GM23338 (cell line): ENCODE measurements at regions not wholly inside any gene's neighbourhood (a gene's known extent, or its start where the extent isn't known, plus 50 kb on each side); places are given as distances from the start of the nearest gene placed in this dataset.

ENCODE experiments used
- ATAC-seq: fragments of 200-7000 bp; cut with Tn5 transposase; 3 replicates; pipeline ENCODE4 v1.9.1; 2020
- DNase-seq: peaks from one replicate; pipeline ENCODE4 v3.0.0-alpha.2; 2015; ENCODE audit warnings: low spot score
- H2AFZ ChIP-seq: fragments of 200-600 bp; sonication (generic); 2 replicates; pipeline ENCODE4 v1.8.0; 2016; ENCODE audit warnings: antibody characterized with exemption, mild to moderate bottlenecking, moderate library complexity
- H3F3A ChIP-seq: fragments of 200-600 bp; sonication (generic); replicated peaks from 2 replicates; pipeline ENCODE4 v1.8.0; 2017; ENCODE audit warnings: antibody characterized with exemption, mixed run types, low read depth
- H3K27ac ChIP-seq: fragments of 200-600 bp; sonication (generic); 2 replicates; pipeline ENCODE4 v1.6.1; 2016; ENCODE audit warnings: low read depth
- H3K27me3 ChIP-seq: fragments of 200-600 bp; sonication (generic); 2 replicates; pipeline ENCODE4 v1.8.0; 2016; ENCODE audit warnings: mild to moderate bottlenecking, mixed run types, moderate library complexity; ENCODE audit not compliant: insufficient read depth
- H3K36me3 ChIP-seq: fragments of 200-600 bp; sonication (generic); 2 replicates; pipeline ENCODE4 v1.8.0; 2016; ENCODE audit warnings: mild to moderate bottlenecking; ENCODE audit not compliant: insufficient read depth
- H3K4me1 ChIP-seq: fragments of 200-600 bp; sonication (generic); 2 replicates; pipeline ENCODE4 v1.8.0; 2016; ENCODE audit warnings: mild to moderate bottlenecking, moderate library complexity; ENCODE audit not compliant: insufficient read depth
- H3K4me2 ChIP-seq: fragments of 200-600 bp; sonication (generic); 2 replicates; pipeline ENCODE4 v1.7.1; 2017; ENCODE audit warnings: mixed run types
- H3K4me3 ChIP-seq: fragments of 200-600 bp; sonication (generic); 2 replicates; pipeline ENCODE4 v1.6.1; 2016; ENCODE audit warnings: mixed run types
- H3K79me2 ChIP-seq: fragments of 200-600 bp; sonication (generic); replicated peaks from 2 replicates; pipeline ENCODE4 v1.8.0; 2017; ENCODE audit warnings: mild to moderate bottlenecking; ENCODE audit not compliant: insufficient read depth
- H3K9me2 ChIP-seq: fragments of 200-600 bp; sonication (generic); 2 replicates; pipeline ENCODE4 v1.8.0; 2017; ENCODE audit not compliant: insufficient read depth
- H4K20me1 ChIP-seq: fragments of 200-600 bp; sonication (generic); replicated peaks from 2 replicates; pipeline ENCODE4 v1.8.0; 2017; ENCODE audit warnings: mild to moderate bottlenecking; ENCODE audit not compliant: insufficient read depth
- H3K27ac Mint-ChIP-seq: 2 replicates; pipeline ENCODE4 v1.8.0; 2020; ENCODE audit warnings: inconsistent platforms, mild to moderate bottlenecking, moderate library complexity, mixed read lengths
- H3K27me3 Mint-ChIP-seq: 3 replicates; pipeline ENCODE4 v1.8.0; 2022; ENCODE audit warnings: low read depth, mild to moderate bottlenecking, moderate library complexity, mixed read lengths, inconsistent platforms; ENCODE audit not compliant: insufficient read depth, poor library complexity
- H3K36me3 Mint-ChIP-seq: 3 replicates; pipeline ENCODE4 v1.8.0; 2021; ENCODE audit warnings: low read depth, mild to moderate bottlenecking, inconsistent platforms, moderate library complexity, mixed read lengths
- H3K4me1 Mint-ChIP-seq: 3 replicates; pipeline ENCODE4 v1.8.0; 2020; ENCODE audit warnings: mild to moderate bottlenecking, inconsistent platforms, mixed read lengths
- H3K4me3 Mint-ChIP-seq: 3 replicates; pipeline ENCODE4 v1.8.0; 2021; ENCODE audit warnings: moderate library complexity, mild to moderate bottlenecking, inconsistent platforms, mixed read lengths
- H3K9me3 Mint-ChIP-seq: 3 replicates; pipeline ENCODE4 v1.8.0; 2020; ENCODE audit warnings: moderate library complexity, mild to moderate bottlenecking, inconsistent platforms, mixed read lengths
- CREB1 ChIP-seq: fragments of 250-450 bp; sonication (Bioruptor Pico); IDR thresholded peaks from 2 replicates; pipeline ENCODE4 v1.5.0; 2020; ENCODE audit warnings: low read depth, mild to moderate bottlenecking, moderate library complexity
- EZH2 ChIP-seq: fragments of 200-600 bp; sonication (generic); IDR thresholded peaks from one replicate; pipeline ENCODE4 v1.8.0; 2017; ENCODE audit warnings: antibody characterized with exemption, mild to moderate bottlenecking, low read depth; ENCODE audit not compliant: unreplicated experiment
- EZH2phosphoT487 ChIP-seq: fragments of 200-600 bp; sonication (generic); IDR thresholded peaks from one replicate; pipeline ENCODE4 v1.8.1; 2018; ENCODE audit warnings: antibody characterized with exemption; ENCODE audit not compliant: unreplicated experiment
- JUNB ChIP-seq: IDR thresholded peaks from one replicate; pipeline ENCODE4 v1.6.1; 2016; ENCODE audit warnings: antibody characterized with exemption; ENCODE audit not compliant: unreplicated experiment
- NANOG ChIP-seq: IDR thresholded peaks from 2 replicates; pipeline ENCODE4 v1.6.1; 2016; ENCODE audit warnings: antibody characterized with exemption, borderline replicate concordance
- POLR2AphosphoS5 ChIP-seq: IDR thresholded peaks from 2 replicates; pipeline ENCODE4 v1.6.1; 2016; ENCODE audit warnings: antibody characterized with exemption, low read depth
- STAT1 ChIP-seq: IDR thresholded peaks from one replicate; pipeline ENCODE4 v1.6.1; 2016; ENCODE audit warnings: antibody characterized with exemption; ENCODE audit not compliant: unreplicated experiment
- ZNF114 ChIP-seq: fragments of 250-450 bp; sonication (Bioruptor Pico); IDR thresholded peaks from 2 replicates; pipeline ENCODE4 v1.5.0; 2020; ENCODE audit warnings: mild to moderate bottlenecking, moderate library complexity
- ZNF331 ChIP-seq: fragments of 250-450 bp; sonication (Bioruptor Pico); IDR thresholded peaks from 2 replicates; pipeline ENCODE4 v1.5.0; 2020; ENCODE audit warnings: low read depth, mild to moderate bottlenecking, moderate library complexity
- TF ChIP-seq, protein P1 (sequence below), 2 experiments: fragments of 200-600 bp in 1 of 2; sonication (generic) in 1 of 2; conservative IDR thresholded peaks; 2 replicates each; pipeline versions ENCODE4 v1.5.1 to v1.6.1; 2016 to 2017; ENCODE audit warnings: antibody characterized with exemption in 2 of 2, low read depth in 2 of 2, mild to moderate bottlenecking in 2 of 2, moderate library complexity in 1 of 2
- TF ChIP-seq, protein P2 (sequence below): IDR thresholded peaks from 2 replicates; pipeline ENCODE4 v1.6.1; 2016; ENCODE audit warnings: antibody characterized with exemption
- TF ChIP-seq, protein P3 (sequence below): fragments of 250-450 bp; sonication (Bioruptor Pico); IDR thresholded peaks from 2 replicates; pipeline ENCODE4 v1.5.0; 2020; ENCODE audit warnings: mild to moderate bottlenecking, moderate library complexity
- TF ChIP-seq, protein P4 (sequence below): IDR thresholded peaks from one replicate; pipeline ENCODE4 v1.6.1; 2018; ENCODE audit warnings: antibody characterized with exemption; ENCODE audit not compliant: unreplicated experiment

DNA sequence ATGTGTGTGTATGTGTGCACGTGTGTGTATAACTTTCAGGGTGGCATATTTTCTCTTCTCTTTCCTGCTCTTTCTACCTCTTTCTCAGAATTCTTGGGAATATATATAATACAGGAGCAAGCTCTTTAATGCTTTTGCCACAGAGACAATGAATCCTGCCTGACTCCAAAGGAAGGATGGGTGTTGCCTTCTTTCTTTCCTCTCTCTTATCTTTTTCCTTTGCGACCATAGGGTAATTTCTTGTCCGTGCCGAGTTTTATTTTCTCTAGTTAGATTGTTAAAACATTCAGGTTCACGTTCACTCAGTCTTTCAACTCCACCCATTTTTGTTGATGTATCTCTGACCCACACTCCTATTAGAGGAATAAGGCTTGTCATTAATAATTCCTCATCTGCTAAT, 129.0 kb upstream of the C1orf21 start:
- Mint-ChIP-seq H3K4me3 (no peak overlapping the region), H3K4me1 (peaks cover 7% of the 10 kb centered on the region; the same call in 2 of the 3 replicates), H3K27me3 (peaks cover 3% of the 10 kb centered on the region), H3K36me3 (no peaks in the 10 kb centered on the region), H3K27ac (no peak overlapping the region), H3K9me3 (no peaks in the 10 kb centered on the region)
- Histone ChIP-seq H2AFZ (no peak overlapping the region), H3K79me2 (no peaks in the 10 kb centered on the region), H3K27me3 (no peaks in the 10 kb centered on the region), H3K36me3 (no peaks in the 10 kb centered on the region), H4K20me1 (no peaks in the 10 kb centered on the region), H3F3A (no peaks in the 10 kb centered on the region), H3K4me1 (no peaks in the 10 kb centered on the region), H3K27ac (no peak overlapping the region), H3K4me2 (no peak overlapping the region), H3K9me2 (no peaks in the 10 kb centered on the region; the same call in none of the 2 replicates), H3K4me3 (no peak overlapping the region)
- TF ChIP-seq ZNF331 (CRISPR knock-in tag) (no peak), POLR2AphosphoS5 (no peak), EZH2phosphoT487 (no peak), ZNF114 (CRISPR knock-in tag) (no peak), EZH2 (no peak), STAT1 (no peak), CREB1 (CRISPR knock-in tag) (no peak), NANOG (no peak), JUNB (no peak)
- TF ChIP-seq, protein P1, sequence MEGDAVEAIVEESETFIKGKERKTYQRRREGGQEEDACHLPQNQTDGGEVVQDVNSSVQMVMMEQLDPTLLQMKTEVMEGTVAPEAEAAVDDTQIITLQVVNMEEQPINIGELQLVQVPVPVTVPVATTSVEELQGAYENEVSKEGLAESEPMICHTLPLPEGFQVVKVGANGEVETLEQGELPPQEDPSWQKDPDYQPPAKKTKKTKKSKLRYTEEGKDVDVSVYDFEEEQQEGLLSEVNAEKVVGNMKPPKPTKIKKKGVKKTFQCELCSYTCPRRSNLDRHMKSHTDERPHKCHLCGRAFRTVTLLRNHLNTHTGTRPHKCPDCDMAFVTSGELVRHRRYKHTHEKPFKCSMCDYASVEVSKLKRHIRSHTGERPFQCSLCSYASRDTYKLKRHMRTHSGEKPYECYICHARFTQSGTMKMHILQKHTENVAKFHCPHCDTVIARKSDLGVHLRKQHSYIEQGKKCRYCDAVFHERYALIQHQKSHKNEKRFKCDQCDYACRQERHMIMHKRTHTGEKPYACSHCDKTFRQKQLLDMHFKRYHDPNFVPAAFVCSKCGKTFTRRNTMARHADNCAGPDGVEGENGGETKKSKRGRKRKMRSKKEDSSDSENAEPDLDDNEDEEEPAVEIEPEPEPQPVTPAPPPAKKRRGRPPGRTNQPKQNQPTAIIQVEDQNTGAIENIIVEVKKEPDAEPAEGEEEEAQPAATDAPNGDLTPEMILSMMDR (conservative IDR thresholded peaks at IDR 0.05; ENCODE audit: low read depth in 2 of 2) = no peak
- TF ChIP-seq, protein P2, sequence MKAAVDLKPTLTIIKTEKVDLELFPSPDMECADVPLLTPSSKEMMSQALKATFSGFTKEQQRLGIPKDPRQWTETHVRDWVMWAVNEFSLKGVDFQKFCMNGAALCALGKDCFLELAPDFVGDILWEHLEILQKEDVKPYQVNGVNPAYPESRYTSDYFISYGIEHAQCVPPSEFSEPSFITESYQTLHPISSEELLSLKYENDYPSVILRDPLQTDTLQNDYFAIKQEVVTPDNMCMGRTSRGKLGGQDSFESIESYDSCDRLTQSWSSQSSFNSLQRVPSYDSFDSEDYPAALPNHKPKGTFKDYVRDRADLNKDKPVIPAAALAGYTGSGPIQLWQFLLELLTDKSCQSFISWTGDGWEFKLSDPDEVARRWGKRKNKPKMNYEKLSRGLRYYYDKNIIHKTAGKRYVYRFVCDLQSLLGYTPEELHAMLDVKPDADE = no peak
- TF ChIP-seq, protein P3, sequence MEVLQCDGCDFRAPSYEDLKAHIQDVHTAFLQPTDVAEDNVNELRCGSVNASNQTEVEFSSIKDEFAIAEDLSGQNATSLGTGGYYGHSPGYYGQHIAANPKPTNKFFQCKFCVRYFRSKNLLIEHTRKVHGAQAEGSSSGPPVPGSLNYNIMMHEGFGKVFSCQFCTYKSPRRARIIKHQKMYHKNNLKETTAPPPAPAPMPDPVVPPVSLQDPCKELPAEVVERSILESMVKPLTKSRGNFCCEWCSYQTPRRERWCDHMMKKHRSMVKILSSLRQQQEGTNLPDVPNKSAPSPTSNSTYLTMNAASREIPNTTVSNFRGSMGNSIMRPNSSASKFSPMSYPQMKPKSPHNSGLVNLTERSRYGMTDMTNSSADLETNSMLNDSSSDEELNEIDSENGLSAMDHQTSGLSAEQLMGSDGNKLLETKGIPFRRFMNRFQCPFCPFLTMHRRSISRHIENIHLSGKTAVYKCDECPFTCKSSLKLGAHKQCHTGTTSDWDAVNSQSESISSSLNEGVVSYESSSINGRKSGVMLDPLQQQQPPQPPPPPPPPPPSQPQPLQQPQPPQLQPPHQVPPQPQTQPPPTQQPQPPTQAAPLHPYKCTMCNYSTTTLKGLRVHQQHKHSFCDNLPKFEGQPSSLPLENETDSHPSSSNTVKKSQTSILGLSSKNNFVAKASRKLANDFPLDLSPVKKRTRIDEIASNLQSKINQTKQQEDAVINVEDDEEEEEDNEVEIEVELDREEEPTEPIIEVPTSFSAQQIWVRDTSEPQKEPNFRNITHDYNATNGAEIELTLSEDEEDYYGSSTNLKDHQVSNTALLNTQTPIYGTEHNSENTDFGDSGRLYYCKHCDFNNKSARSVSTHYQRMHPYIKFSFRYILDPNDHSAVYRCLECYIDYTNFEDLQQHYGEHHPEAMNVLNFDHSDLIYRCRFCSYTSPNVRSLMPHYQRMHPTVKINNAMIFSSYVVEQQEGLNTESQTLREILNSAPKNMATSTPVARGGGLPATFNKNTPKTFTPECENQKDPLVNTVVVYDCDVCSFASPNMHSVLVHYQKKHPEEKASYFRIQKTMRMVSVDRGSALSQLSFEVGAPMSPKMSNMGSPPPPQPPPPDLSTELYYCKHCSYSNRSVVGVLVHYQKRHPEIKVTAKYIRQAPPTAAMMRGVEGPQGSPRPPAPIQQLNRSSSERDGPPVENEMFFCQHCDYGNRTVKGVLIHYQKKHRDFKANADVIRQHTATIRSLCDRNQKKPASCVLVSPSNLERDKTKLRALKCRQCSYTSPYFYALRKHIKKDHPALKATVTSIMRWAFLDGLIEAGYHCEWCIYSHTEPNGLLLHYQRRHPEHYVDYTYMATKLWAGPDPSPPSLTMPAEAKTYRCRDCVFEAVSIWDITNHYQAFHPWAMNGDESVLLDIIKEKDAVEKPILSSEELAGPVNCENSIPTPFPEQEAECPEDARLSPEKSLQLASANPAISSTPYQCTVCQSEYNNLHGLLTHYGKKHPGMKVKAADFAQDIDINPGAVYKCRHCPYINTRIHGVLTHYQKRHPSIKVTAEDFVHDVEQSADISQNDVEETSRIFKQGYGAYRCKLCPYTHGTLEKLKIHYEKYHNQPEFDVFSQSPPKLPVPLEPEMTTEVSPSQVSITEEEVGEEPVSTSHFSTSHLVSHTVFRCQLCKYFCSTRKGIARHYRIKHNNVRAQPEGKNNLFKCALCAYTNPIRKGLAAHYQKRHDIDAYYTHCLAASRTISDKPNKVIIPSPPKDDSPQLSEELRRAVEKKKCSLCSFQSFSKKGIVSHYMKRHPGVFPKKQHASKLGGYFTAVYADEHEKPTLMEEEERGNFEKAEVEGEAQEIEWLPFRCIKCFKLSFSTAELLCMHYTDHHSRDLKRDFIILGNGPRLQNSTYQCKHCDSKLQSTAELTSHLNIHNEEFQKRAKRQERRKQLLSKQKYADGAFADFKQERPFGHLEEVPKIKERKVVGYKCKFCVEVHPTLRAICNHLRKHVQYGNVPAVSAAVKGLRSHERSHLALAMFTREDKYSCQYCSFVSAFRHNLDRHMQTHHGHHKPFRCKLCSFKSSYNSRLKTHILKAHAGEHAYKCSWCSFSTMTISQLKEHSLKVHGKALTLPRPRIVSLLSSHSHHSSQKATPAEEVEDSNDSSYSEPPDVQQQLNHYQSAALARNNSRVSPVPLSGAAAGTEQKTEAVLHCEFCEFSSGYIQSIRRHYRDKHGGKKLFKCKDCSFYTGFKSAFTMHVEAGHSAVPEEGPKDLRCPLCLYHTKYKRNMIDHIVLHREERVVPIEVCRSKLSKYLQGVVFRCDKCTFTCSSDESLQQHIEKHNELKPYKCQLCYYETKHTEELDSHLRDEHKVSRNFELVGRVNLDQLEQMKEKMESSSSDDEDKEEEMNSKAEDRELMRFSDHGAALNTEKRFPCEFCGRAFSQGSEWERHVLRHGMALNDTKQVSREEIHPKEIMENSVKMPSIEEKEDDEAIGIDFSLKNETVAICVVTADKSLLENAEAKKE = no peak
- TF ChIP-seq, protein P4, sequence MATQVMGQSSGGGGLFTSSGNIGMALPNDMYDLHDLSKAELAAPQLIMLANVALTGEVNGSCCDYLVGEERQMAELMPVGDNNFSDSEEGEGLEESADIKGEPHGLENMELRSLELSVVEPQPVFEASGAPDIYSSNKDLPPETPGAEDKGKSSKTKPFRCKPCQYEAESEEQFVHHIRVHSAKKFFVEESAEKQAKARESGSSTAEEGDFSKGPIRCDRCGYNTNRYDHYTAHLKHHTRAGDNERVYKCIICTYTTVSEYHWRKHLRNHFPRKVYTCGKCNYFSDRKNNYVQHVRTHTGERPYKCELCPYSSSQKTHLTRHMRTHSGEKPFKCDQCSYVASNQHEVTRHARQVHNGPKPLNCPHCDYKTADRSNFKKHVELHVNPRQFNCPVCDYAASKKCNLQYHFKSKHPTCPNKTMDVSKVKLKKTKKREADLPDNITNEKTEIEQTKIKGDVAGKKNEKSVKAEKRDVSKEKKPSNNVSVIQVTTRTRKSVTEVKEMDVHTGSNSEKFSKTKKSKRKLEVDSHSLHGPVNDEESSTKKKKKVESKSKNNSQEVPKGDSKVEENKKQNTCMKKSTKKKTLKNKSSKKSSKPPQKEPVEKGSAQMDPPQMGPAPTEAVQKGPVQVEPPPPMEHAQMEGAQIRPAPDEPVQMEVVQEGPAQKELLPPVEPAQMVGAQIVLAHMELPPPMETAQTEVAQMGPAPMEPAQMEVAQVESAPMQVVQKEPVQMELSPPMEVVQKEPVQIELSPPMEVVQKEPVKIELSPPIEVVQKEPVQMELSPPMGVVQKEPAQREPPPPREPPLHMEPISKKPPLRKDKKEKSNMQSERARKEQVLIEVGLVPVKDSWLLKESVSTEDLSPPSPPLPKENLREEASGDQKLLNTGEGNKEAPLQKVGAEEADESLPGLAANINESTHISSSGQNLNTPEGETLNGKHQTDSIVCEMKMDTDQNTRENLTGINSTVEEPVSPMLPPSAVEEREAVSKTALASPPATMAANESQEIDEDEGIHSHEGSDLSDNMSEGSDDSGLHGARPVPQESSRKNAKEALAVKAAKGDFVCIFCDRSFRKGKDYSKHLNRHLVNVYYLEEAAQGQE = no peak
- no peak for DNase-seq
- ATAC-seq = no peak
